ENCODE measurements at regions not wholly inside any gene's neighbourhood (a gene's known extent, or its start where the extent isn't known, plus 50 kb on each side); places are given as distances from the start of the nearest gene placed in this dataset.
A peak's percentile ranks its signal among the peaks of the same experiment; 100 is the strongest.

GRCh38 chr1:94734963-94735901 is 84.9 kb upstream of the SLC44A3 start:
- TF ChIP-seq CTCF (IDR thresholded peaks at IDR 0.05) = no peak
- Mint-ChIP-seq H3K4me3 (ENCODE audit: unreplicated experiment) (no peak overlapping the region), H3K36me3 (ENCODE audit: unreplicated experiment) (no peaks in the 10 kb centered on the region), H3K9me3 (ENCODE audit: unreplicated experiment) (no peaks in the 10 kb centered on the region), H3K4me1 (ENCODE audit: unreplicated experiment) (peaks cover 46% of the 10 kb centered on the region), H3K27ac (ENCODE audit: unreplicated experiment) (peak overlapping the region; percentile 92), H3K27me3 (ENCODE audit: unreplicated experiment) (no peaks in the 10 kb centered on the region)
- no peak for DNase-seq (ENCODE audit: extremely low spot score, unreplicated experiment)

GRCh38 chr1:94731891-94732290 is 88.3 kb upstream of the SLC44A3 start:
- TF ChIP-seq CTCF (IDR thresholded peaks at IDR 0.05) = no peak
- Mint-ChIP-seq H3K9me3 (ENCODE audit: unreplicated experiment) (no peaks in the 10 kb centered on the region), H3K27ac (ENCODE audit: unreplicated experiment) (no peak overlapping the region), H3K4me3 (ENCODE audit: unreplicated experiment) (no peak overlapping the region), H3K27me3 (ENCODE audit: unreplicated experiment) (no peaks in the 10 kb centered on the region), H3K4me1 (ENCODE audit: unreplicated experiment) (peaks cover 50% of the 10 kb centered on the region), H3K36me3 (ENCODE audit: unreplicated experiment) (no peaks in the 10 kb centered on the region)
- no peak for DNase-seq (ENCODE audit: extremely low spot score, unreplicated experiment)

GRCh38 chr1:94730450-94730849 is 89.7 kb upstream of the SLC44A3 start:
- no peak overlapping the region for H3K4me3 Mint-ChIP-seq (ENCODE audit: unreplicated experiment)
- peaks cover 40% of the 10 kb centered on the region for H3K4me1 Mint-ChIP-seq (ENCODE audit: unreplicated experiment)
- no peak for DNase-seq (ENCODE audit: extremely low spot score, unreplicated experiment)
- H3K27me3 Mint-ChIP-seq (ENCODE audit: unreplicated experiment) = no peaks in the 10 kb centered on the region
- TF ChIP-seq CTCF (IDR thresholded peaks at IDR 0.05) = no peak
- H3K36me3 Mint-ChIP-seq (ENCODE audit: unreplicated experiment) = no peaks in the 10 kb centered on the region
- H3K9me3 Mint-ChIP-seq (ENCODE audit: unreplicated experiment) = no peaks in the 10 kb centered on the region
- H3K27ac Mint-ChIP-seq (ENCODE audit: unreplicated experiment) = no peak overlapping the region

- Mint-ChIP-seq H3K4me1 (ENCODE audit: unreplicated experiment) (peaks cover 31% of the 10 kb centered on the region), H3K27me3 (ENCODE audit: unreplicated experiment) (no peaks in the 10 kb centered on the region), H3K36me3 (ENCODE audit: unreplicated experiment) (no peaks in the 10 kb centered on the region), H3K9me3 (ENCODE audit: unreplicated experiment) (no peaks in the 10 kb centered on the region), H3K4me3 (ENCODE audit: unreplicated experiment) (no peak overlapping the region), H3K27ac (ENCODE audit: unreplicated experiment) (peak overlapping the region; percentile 56)
- DNase-seq (ENCODE audit: extremely low spot score, unreplicated experiment) = no peak
- no peak for TF ChIP-seq CTCF (IDR thresholded peaks at IDR 0.05)
These were observed 90.9 kb upstream of the SLC44A3 start for GRCh38 chr1:94729267-94729666.

- Mint-ChIP-seq H3K4me1 (ENCODE audit: unreplicated experiment) (peaks cover 31% of the 10 kb centered on the region), H3K9me3 (ENCODE audit: unreplicated experiment) (no peaks in the 10 kb centered on the region), H3K27me3 (ENCODE audit: unreplicated experiment) (no peaks in the 10 kb centered on the region), H3K36me3 (ENCODE audit: unreplicated experiment) (no peaks in the 10 kb centered on the region), H3K4me3 (ENCODE audit: unreplicated experiment) (no peak overlapping the region), H3K27ac (ENCODE audit: unreplicated experiment) (peak overlapping the region; percentile 72)
- no peak for TF ChIP-seq CTCF (IDR thresholded peaks at IDR 0.05)
- no peak for DNase-seq (ENCODE audit: extremely low spot score, unreplicated experiment)
These were observed 92.1 kb upstream of the SLC44A3 start for GRCh38 chr1:94727846-94728715.

Data from osteocyte (in vitro differentiated cells).